Activated CD4-positive, alpha-beta memory T cell treated with anti-CD3 and anti-CD28 coated beads for 36 hours (primary cell): ENCODE measurements at regions not wholly inside any gene's neighbourhood (a gene's known extent, or its start where the extent isn't known, plus 50 kb on each side); places are given as distances from the start of the nearest gene placed in this dataset.
"Not testable (repeated sequence)": the region's sequence is repeated elsewhere in the genome, so short reads cannot be mapped to it uniquely, and the experiment has no call there.

Source experiments
- CTCF ChIA-PET: fragments of 350-600 bp; sonication (Branson Sonifier 250); formaldehyde crosslinking; loops from one replicate; lab custom pipeline; 2021; ENCODE audit warnings: antibody characterized with exemption, inconsistent platforms; lab: Charles Lee
- POLR2A ChIA-PET: fragments of 350-600 bp; sonication (Branson Sonifier 250); formaldehyde crosslinking; loops from one replicate; lab custom pipeline; 2021; ENCODE audit warnings: antibody characterized with exemption; lab: Charles Lee
- DNase-seq: peaks from one replicate; pipeline ENCODE4 v3.0.0-alpha.2; 2020
- H3K27ac Mint-ChIP-seq: one replicate; pipeline ENCODE4 v1.8.0; 2021; ENCODE audit warnings: mixed read lengths
- H3K27me3 Mint-ChIP-seq: one replicate; pipeline ENCODE4 v1.8.0; 2021; ENCODE audit warnings: mixed read lengths
- H3K36me3 Mint-ChIP-seq: one replicate; pipeline ENCODE4 v1.8.0; 2021; ENCODE audit warnings: mixed read lengths
- H3K4me1 Mint-ChIP-seq: one replicate; pipeline ENCODE4 v1.8.0; 2021; ENCODE audit warnings: low read depth, mixed read lengths
- H3K4me3 Mint-ChIP-seq: one replicate; pipeline ENCODE4 v1.8.0; 2021; ENCODE audit warnings: mild to moderate bottlenecking, mixed read lengths
- H3K9me3 Mint-ChIP-seq: one replicate; pipeline ENCODE4 v1.8.0; 2021; ENCODE audit warnings: mixed read lengths
- intact Hi-C: fragments of 100-400 bp; cut with micrococcal nuclease; formaldehyde crosslinking; loops from one replicate; pipeline ENCODE4 v1.15.1; 2023

- H3K36me3 Mint-ChIP-seq, H3K4me1 Mint-ChIP-seq, H3K4me3 Mint-ChIP-seq, H3K27me3 Mint-ChIP-seq, intact Hi-C loops, H3K9me3 Mint-ChIP-seq, DNase-seq, CTCF ChIA-PET, POLR2A ChIA-PET, H3K27ac Mint-ChIP-seq: not testable (repeated sequence)
Measured at GRCh38 chr21:6109774-6110173, 4411.6 kb upstream of the TPTE start.

- intact Hi-C loops, H3K9me3 Mint-ChIP-seq, POLR2A ChIA-PET, H3K4me3 Mint-ChIP-seq, H3K36me3 Mint-ChIP-seq, CTCF ChIA-PET, H3K4me1 Mint-ChIP-seq, DNase-seq, H3K27ac Mint-ChIP-seq, H3K27me3 Mint-ChIP-seq: not testable (repeated sequence)
Measured at GRCh38 chr21:6110716-6111343, 4410.6 kb upstream of the TPTE start.

GRCh38 chr21:6111354-6111753 lies 4410.0 kb upstream of the TPTE start:
- H3K4me1 Mint-ChIP-seq, H3K4me3 Mint-ChIP-seq, H3K27ac Mint-ChIP-seq, POLR2A ChIA-PET, CTCF ChIA-PET, intact Hi-C loops, H3K27me3 Mint-ChIP-seq, H3K9me3 Mint-ChIP-seq, H3K36me3 Mint-ChIP-seq: not testable (repeated sequence)
- peak; percentile 13 for DNase-seq

- H3K27ac Mint-ChIP-seq, H3K4me1 Mint-ChIP-seq, H3K27me3 Mint-ChIP-seq, POLR2A ChIA-PET, DNase-seq, H3K9me3 Mint-ChIP-seq, intact Hi-C loops, CTCF ChIA-PET, H3K36me3 Mint-ChIP-seq, H3K4me3 Mint-ChIP-seq: not testable (repeated sequence)
Measured at GRCh38 chr21:6118336-6118735, 4403.0 kb upstream of the TPTE start.

- POLR2A ChIA-PET, H3K4me1 Mint-ChIP-seq, H3K4me3 Mint-ChIP-seq, DNase-seq, H3K36me3 Mint-ChIP-seq, CTCF ChIA-PET, H3K27ac Mint-ChIP-seq, intact Hi-C loops, H3K27me3 Mint-ChIP-seq, H3K9me3 Mint-ChIP-seq: not testable (repeated sequence)
Measured at GRCh38 chr21:6120863-6121262, 4400.5 kb upstream of the TPTE start.

- DNase-seq, POLR2A ChIA-PET, H3K4me1 Mint-ChIP-seq, H3K9me3 Mint-ChIP-seq, CTCF ChIA-PET, H3K27me3 Mint-ChIP-seq, H3K27ac Mint-ChIP-seq, H3K4me3 Mint-ChIP-seq, H3K36me3 Mint-ChIP-seq, intact Hi-C loops: not testable (repeated sequence)
Measured at GRCh38 chr21:6122629-6123028, 4398.8 kb upstream of the TPTE start.

GRCh38 chr21:6123224-6123623 lies 4398.2 kb upstream of the TPTE start:
- POLR2A ChIA-PET, H3K36me3 Mint-ChIP-seq, H3K27ac Mint-ChIP-seq, H3K4me3 Mint-ChIP-seq, DNase-seq, H3K9me3 Mint-ChIP-seq, H3K27me3 Mint-ChIP-seq, intact Hi-C loops, H3K4me1 Mint-ChIP-seq, CTCF ChIA-PET: not testable (repeated sequence)

- H3K4me3 Mint-ChIP-seq, CTCF ChIA-PET, DNase-seq, H3K9me3 Mint-ChIP-seq, intact Hi-C loops, POLR2A ChIA-PET, H3K36me3 Mint-ChIP-seq, H3K27ac Mint-ChIP-seq, H3K27me3 Mint-ChIP-seq, H3K4me1 Mint-ChIP-seq: not testable (repeated sequence)
Measured at GRCh38 chr21:6125549-6126240, 4395.7 kb upstream of the TPTE start.

GRCh38 chr21:6126976-6127732 lies 4394.2 kb upstream of the TPTE start:
- H3K36me3 Mint-ChIP-seq, CTCF ChIA-PET, H3K4me1 Mint-ChIP-seq, H3K27ac Mint-ChIP-seq, H3K4me3 Mint-ChIP-seq, H3K9me3 Mint-ChIP-seq, intact Hi-C loops, POLR2A ChIA-PET, DNase-seq, H3K27me3 Mint-ChIP-seq: not testable (repeated sequence)

GRCh38 chr21:6130734-6131133 lies 4390.6 kb upstream of the TPTE start:
- H3K36me3 Mint-ChIP-seq, POLR2A ChIA-PET, DNase-seq, H3K27ac Mint-ChIP-seq, H3K4me1 Mint-ChIP-seq, CTCF ChIA-PET, H3K9me3 Mint-ChIP-seq, H3K27me3 Mint-ChIP-seq, intact Hi-C loops, H3K4me3 Mint-ChIP-seq: not testable (repeated sequence)

- intact Hi-C loops = not testable (repeated sequence)
Measured at GRCh38 chr21:6133373-6133772, 4388.0 kb upstream of the TPTE start.

GRCh38 chr21:6133852-6134630 lies 4387.3 kb upstream of the TPTE start:
- CTCF ChIA-PET, POLR2A ChIA-PET, H3K27ac Mint-ChIP-seq, H3K4me3 Mint-ChIP-seq, H3K9me3 Mint-ChIP-seq, intact Hi-C loops, H3K4me1 Mint-ChIP-seq, H3K27me3 Mint-ChIP-seq, H3K36me3 Mint-ChIP-seq, DNase-seq: not testable (repeated sequence)

More at GRCh38 chr21:6133373-6133772, 4388.0 kb upstream of the TPTE start:
- POLR2A ChIA-PET, H3K27ac Mint-ChIP-seq, H3K4me3 Mint-ChIP-seq, DNase-seq, CTCF ChIA-PET, H3K9me3 Mint-ChIP-seq, H3K4me1 Mint-ChIP-seq, H3K27me3 Mint-ChIP-seq, H3K36me3 Mint-ChIP-seq: not testable (repeated sequence)
